Stimulated activated CD4-positive, alpha-beta T cell treated with anti-CD3 and anti-CD28 coated beads, TNF-alpha, amount 100 ng/mL, for 4 hours (primary cell): ENCODE measurements at regions not wholly inside any gene's neighbourhood (a gene's known extent, or its start where the extent isn't known, plus 50 kb on each side); places are given as distances from the start of the nearest gene placed in this dataset.
"Not testable (repeated sequence)": the region's sequence is repeated elsewhere in the genome, so short reads cannot be mapped to it uniquely, and the experiment has no call there.

Experiments
- DNase-seq, 3 experiments: peaks; one replicate each; pipeline ENCODE4 v3.0.0-alpha.2; 2020; ENCODE audit warnings: low read depth in 3 of 3

DNA sequence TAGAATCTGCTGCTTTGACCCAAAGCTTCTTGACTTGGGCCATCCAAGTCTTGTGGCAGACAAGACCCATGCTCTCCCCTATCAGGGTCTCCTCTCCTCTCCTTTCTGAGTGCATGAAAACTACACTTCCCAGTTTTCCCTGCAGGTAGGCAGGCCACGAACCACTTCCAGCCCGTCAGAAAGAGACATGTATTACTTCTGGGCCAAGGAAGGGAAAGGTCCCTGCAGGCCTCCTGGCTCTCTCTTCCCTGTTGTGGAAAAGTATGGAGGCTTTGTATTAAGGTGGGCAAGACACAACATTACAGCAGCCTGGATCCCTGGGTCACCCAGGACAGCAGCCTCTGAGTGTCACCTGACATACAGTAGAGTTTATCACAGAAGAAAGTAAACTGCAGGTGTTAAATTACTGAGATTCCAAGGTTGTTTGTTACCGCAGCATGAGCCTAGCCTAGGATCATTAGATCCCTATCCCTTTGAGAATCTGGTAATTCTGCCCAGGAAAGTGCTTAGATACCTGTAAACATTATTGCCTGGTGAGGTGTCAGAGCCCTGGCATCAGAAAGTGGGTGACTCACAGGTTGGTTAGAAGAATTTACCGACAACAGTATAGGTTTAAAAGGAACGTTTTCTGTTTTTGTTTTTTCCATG lies 717.3 kb downstream of the MATN1 start:
- no peak for DNase-seq

DNA sequence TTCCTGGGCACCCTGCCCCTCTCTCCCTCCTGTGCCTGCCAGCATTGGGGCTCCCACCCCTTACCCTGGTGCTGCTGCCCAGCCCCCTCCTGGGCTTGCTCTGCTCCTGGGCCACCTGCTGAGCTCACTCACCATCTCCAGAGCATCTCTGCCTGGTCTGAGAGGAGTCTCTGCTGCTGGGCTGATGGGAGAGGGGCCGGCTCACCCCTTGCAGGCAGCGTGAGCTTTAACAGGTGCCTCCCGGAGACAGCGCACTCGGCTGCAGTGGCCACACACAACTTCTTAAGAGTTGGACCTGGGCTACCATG lies 721.7 kb downstream of the MATN1 start:
- no peak for DNase-seq

DNA sequence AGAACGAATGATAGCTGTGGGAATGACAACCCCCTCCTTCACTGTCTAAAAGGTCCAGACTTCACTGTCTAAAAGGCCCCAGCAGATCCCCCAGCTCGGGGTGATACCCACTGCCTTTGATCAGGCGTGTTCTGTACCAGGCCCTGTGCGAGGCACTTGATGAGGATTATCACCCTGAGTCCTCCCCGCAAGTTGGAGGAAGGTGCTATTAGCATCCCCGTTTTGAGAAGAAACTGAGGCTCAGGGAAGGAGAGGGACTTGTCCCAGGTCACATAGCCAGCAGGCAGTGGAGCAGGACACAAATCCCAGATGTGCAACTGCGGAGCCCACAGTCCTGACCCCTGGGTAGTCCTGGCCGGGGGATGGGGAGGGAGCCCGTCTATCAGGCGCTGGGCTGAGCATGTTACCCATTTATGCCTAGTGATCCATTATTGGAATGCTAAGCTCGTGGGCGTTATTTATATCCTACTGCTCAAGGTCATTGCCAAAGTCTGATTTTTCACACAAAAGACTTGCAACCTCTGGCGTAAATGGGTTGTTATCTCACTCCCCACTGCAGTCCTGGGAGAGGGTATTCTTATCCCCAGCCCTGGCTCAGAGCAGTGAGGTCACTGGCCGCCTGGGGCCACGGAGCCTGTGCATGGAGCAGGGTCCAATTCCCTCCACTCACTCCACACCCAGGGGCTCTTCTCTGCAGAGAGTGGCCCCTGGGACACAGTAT lies 722.2 kb downstream of the MATN1 start:
- DNase-seq = no peak

DNA sequence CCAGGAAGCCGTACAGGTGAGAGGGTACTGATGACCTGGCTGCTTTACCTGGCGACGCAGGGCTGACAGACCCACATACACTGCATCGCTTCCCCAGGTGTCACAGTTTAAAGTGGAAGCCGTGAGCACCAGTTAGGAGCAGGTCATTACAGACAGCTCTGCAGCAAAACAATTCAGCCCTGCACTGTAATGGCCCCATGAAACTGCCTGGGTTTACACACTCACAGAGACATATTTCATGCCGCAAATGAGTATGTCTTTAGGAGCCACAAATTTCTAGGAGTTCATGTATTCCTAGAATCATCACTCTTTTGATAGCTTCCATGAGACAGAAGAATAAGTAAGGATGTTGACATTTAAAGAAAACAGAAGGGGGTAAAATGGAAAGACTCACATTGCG lies 723.1 kb downstream of the MATN1 start:
- DNase-seq = no peak

GRCh38 chr1:29999595-29999994 lies 723.8 kb downstream of the MATN1 start:
- DNase-seq = no peak

GRCh38 chr1:29998686-29999085 lies 724.7 kb downstream of the MATN1 start:
- DNase-seq = no peak

DNA sequence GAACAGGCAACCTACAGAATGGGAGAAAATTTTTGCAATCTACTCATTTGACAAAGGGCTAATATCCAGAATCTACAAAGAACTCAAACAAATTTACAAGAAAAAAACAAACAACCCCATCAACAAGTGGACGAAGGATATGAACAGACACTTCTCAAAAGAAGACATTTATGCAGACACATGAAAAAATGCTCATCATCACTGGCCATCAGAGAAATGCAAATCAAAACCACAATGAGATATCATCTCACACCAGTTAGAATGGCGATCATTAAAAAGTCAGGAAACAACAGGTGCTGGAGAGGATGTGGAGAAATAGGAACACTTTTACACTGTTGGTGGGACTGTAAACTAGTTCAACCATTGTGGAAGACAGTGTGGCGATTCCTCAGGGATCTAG lies 725.6 kb downstream of the MATN1 start:
- not testable (repeated sequence) for DNase-seq

- DNase-seq = no peak
Observed at GRCh38 chr1:29993950-29994349, 729.4 kb downstream of the MATN1 start.

- no peak for DNase-seq
Observed at GRCh38 chr1:29991815-29992214, 731.6 kb downstream of the MATN1 start.

GRCh38 chr1:29991025-29991424 lies 732.4 kb downstream of the MATN1 start:
- no peak for DNase-seq

GRCh38 chr1:29990304-29990703 lies 733.1 kb downstream of the MATN1 start:
- no peak for DNase-seq

DNA sequence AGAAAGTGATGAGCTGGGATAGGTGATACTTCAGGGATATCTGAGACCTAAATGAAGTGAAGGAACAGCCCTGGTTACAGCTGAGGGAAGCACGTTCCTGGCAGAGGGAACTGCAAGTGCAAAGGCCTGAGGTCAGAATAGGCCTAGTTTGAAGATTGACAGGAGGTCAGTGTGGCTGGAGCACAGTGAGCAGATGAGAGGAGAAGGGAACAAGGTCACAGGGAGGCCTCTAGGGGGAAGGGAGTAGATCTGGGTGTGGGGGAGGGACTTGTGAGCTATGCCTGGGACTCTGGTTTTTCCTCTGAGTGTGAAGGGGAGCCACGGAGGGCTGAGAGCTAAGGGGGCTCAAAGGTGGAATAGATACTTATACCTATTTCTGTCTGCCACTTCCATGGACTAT lies 736.4 kb downstream of the MATN1 start:
- DNase-seq = no peak

- no peak for DNase-seq
Observed at GRCh38 chr1:29985606-29985945, 737.8 kb downstream of the MATN1 start.

- DNase-seq = no peak
Observed at GRCh38 chr1:29984862-29985605, 738.4 kb downstream of the MATN1 start.

- DNase-seq = no peak
Observed at GRCh38 chr1:29984166-29984861, 739.1 kb downstream of the MATN1 start.

GRCh38 chr1:29983321-29983720 lies 740.1 kb downstream of the MATN1 start:
- DNase-seq = no peak

DNA sequence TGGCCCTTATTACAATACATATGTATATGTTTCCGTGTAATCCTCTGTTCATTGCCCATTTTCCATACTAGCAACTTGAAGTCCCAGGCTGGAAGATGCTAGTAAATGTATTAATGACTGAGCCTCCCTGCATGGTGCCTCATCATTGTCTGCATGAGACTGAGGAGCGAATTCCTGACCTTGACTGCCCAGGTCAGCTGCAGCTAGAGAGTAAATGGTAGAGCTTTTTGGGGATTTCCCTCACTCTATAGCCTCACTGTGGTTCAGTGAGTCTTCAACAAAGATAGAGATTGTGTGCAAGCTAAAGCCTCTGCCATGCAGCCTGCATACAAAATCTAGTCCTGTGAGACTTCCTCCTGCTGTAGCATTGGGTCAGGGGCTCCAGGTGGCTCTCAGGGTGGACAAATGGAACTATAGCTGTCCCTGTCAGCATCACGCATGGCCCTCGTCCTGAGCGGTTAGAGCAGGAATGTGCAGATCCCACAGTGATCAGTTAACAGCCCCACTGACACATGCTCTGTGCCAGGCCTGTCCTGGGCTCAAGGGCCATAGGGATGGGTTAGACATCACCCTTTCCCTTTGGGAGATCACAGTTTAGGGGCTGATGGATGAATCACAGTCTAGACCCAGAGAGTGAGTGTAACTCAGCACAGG lies 741.7 kb downstream of the MATN1 start:
- DNase-seq = no peak

GRCh38 chr1:29977550-29977949 lies 741.2 kb downstream of the PTPRU start:
- DNase-seq = no peak

- no peak for DNase-seq
Observed at GRCh38 chr1:29975036-29975694, 738.8 kb downstream of the PTPRU start.

GRCh38 chr1:29974316-29974724 lies 738.0 kb downstream of the PTPRU start:
- no peak for DNase-seq

- DNase-seq = no peak
Observed at GRCh38 chr1:29973406-29973805, 737.1 kb downstream of the PTPRU start.
